ENCODE measurements at regions not wholly inside any gene's neighbourhood (a gene's known extent, or its start where the extent isn't known, plus 50 kb on each side); places are given as distances from the start of the nearest gene placed in this dataset.

DNA sequence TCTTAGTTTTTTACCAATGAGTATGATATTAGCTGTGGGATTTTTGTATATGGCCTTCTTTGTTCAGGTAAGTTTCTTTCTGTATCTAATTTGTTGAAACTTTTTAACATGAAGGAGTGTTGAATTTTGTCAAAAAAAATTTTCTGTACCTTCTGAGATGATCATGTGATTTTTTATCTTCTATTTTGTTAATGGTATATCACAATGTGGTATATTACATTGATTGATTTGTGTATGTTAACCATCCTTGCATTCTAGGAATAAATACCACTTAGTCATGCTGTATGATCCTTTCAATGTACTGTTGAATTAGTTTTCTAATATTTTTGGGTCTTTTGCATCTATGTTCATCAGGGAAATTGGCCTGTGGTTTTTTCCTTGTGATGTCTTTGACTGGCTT, 92.5 kb upstream of the MNS1 start:
- TF ChIP-seq, protein P1, sequence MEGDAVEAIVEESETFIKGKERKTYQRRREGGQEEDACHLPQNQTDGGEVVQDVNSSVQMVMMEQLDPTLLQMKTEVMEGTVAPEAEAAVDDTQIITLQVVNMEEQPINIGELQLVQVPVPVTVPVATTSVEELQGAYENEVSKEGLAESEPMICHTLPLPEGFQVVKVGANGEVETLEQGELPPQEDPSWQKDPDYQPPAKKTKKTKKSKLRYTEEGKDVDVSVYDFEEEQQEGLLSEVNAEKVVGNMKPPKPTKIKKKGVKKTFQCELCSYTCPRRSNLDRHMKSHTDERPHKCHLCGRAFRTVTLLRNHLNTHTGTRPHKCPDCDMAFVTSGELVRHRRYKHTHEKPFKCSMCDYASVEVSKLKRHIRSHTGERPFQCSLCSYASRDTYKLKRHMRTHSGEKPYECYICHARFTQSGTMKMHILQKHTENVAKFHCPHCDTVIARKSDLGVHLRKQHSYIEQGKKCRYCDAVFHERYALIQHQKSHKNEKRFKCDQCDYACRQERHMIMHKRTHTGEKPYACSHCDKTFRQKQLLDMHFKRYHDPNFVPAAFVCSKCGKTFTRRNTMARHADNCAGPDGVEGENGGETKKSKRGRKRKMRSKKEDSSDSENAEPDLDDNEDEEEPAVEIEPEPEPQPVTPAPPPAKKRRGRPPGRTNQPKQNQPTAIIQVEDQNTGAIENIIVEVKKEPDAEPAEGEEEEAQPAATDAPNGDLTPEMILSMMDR (conservative IDR thresholded peaks at IDR 0.05 in 1 of 2, IDR thresholded peaks at IDR 0.05 in 1 of 2; ENCODE audit: extremely low read depth in 1 of 2, insufficient read depth in 1 of 2, low read depth in 1 of 2, low read length in 2 of 2): no peak
- no peak for TF ChIP-seq EZH2 (IDR thresholded peaks at IDR 0.05; ENCODE audit: borderline replicate concordance, low read length)
